GM12878 (cell line): ENCODE measurements at regions not wholly inside any gene's neighbourhood (a gene's known extent, or its start where the extent isn't known, plus 50 kb on each side); places are given as distances from the start of the nearest gene placed in this dataset.

Source experiments
- ATAC-seq: fragments of 200-7000 bp; cut with Tn5 transposase; 3 replicates; pipeline ENCODE4 v1.9.1; 2020; ENCODE audit warnings: mild to moderate bottlenecking, moderate library complexity
- BruUV-seq: library from RNA; stranded (reverse); fragments of 400-500 nt; replicated peaks from 2 replicates; lab custom pipeline; 2021; lab: Mats Ljungman, UMichigan
- CTCF ChIA-PET: fragments of 300-600 bp; sonication (Branson Sonifier 250); formaldehyde crosslinking; extraction: SDS; loops from one replicate; lab custom pipeline; 2021; ENCODE audit warnings: inconsistent platforms; lab: Yijun Ruan, JAX
- POLR2A ChIA-PET: fragments of 350-600 bp; formaldehyde crosslinking; extraction: SDS; loops from one replicate; lab custom pipeline; 2021; ENCODE audit warnings: inconsistent platforms; lab: Charles Lee
- RAD21 ChIA-PET: fragments of 300-600 bp; sonication (Branson Sonifier 250); formaldehyde crosslinking; loops from one replicate; lab custom pipeline; 2023; ENCODE audit warnings: antibody characterized with exemption; ENCODE audit not compliant: unreplicated experiment; lab: Charles Lee
- SMC1A ChIA-PET: fragments of 300-600 bp; sonication (Branson Sonifier 250); formaldehyde crosslinking; loops from one replicate; lab custom pipeline; 2023; ENCODE audit not compliant: unreplicated experiment, uncharacterized antibody; lab: Charles Lee
- DNase-seq: peaks from one replicate; pipeline ENCODE4 v3.0.0-alpha.2; 2011; ENCODE audit warnings: low read depth, low spot score
- FAIRE-seq: peaks from 3 replicates; lab custom pipeline; 2011; peaks lifted over from hg19 to GRCh38; lab: Jason Lieb, UNC
- H2AFZ ChIP-seq: 2 replicates; pipeline ENCODE4 v1.6.0; 2011; ENCODE audit warnings: low read depth, low read length, control low read depth; ENCODE audit not compliant: control insufficient read depth
- H3K27ac ChIP-seq: 2 replicates; pipeline ENCODE4 v1.5.1; 2011; ENCODE audit warnings: control low read depth; ENCODE audit not compliant: control insufficient read depth, insufficient read depth
- H3K27me3 ChIP-seq, 2 experiments: replicated peaks in 1 of 2; 2 replicates each; pipeline versions ENCODE4 v1.6.0 to v1.6.1; 2011; ENCODE audit warnings: low read length in 1 of 2; ENCODE audit not compliant: control insufficient read depth in 2 of 2, insufficient read depth in 2 of 2
- H3K36me3 ChIP-seq, 2 experiments: 2 replicates each; pipeline ENCODE4 v1.5.1; 2011; ENCODE audit warnings: low read length in 1 of 2; ENCODE audit not compliant: control insufficient read depth in 2 of 2, insufficient read depth in 2 of 2
- H3K4me1 ChIP-seq: 2 replicates; pipeline ENCODE4 v1.6.1; 2011; ENCODE audit warnings: mild to moderate bottlenecking, low read length, moderate library complexity, mixed read lengths; ENCODE audit not compliant: control insufficient read depth, insufficient read depth
- H3K4me2 ChIP-seq: 2 replicates; pipeline ENCODE4 v1.6.0; 2011; ENCODE audit warnings: control low read depth; ENCODE audit not compliant: control insufficient read depth, insufficient read depth
- H3K4me3 ChIP-seq: fragments of 200-600 bp; sonication (generic); 2 replicates; pipeline ENCODE4 v1.5.1; 2016
- H3K79me2 ChIP-seq: 2 replicates; pipeline ENCODE4 v1.6.0; 2011; ENCODE audit warnings: low read length; ENCODE audit not compliant: control insufficient read depth, insufficient read depth
- H3K9ac ChIP-seq: 2 replicates; pipeline ENCODE4 v1.8.0; 2011; ENCODE audit warnings: low read length, control low read depth, mixed read lengths; ENCODE audit not compliant: control insufficient read depth, insufficient read depth
- H3K9me3 ChIP-seq: replicated peaks from 3 replicates; pipeline ENCODE4 v1.5.1; 2011; ENCODE audit warnings: mild to moderate bottlenecking, low read length; ENCODE audit not compliant: control insufficient read depth, insufficient read depth
- H4K20me1 ChIP-seq: 2 replicates; pipeline ENCODE4 v1.6.0; 2011; ENCODE audit not compliant: control insufficient read depth, insufficient read depth
- ATF2 ChIP-seq: IDR thresholded peaks from 2 replicates; pipeline ENCODE4 v1.6.1; 2012; ENCODE audit warnings: low read length, inconsistent platforms
- BCLAF1 ChIP-seq: fragments of 450-650 bp; IDR thresholded peaks from 2 replicates; pipeline ENCODE4 v1.6.1; 2017; ENCODE audit warnings: antibody characterized with exemption, mild to moderate bottlenecking, moderate library complexity
- CBX5 ChIP-seq: sonication (generic); IDR thresholded peaks from 2 replicates; pipeline ENCODE4 v1.6.1; 2016; ENCODE audit warnings: low read depth, moderate library complexity, mild to moderate bottlenecking, inconsistent platforms
- CREB1 ChIP-seq: IDR thresholded peaks from 2 replicates; pipeline ENCODE4 v1.6.1; 2012; ENCODE audit warnings: low read depth, mild to moderate bottlenecking, inconsistent platforms
- EGR1 ChIP-seq, 2 experiments: IDR thresholded peaks; 1 replicate in 1 of 2; 2 replicates in 1 of 2; pipeline ENCODE4 v1.6.1; 2011 to 2012; ENCODE audit warnings: low read depth in 2 of 2, low read length in 2 of 2, borderline replicate concordance in 1 of 2, mild to moderate bottlenecking in 1 of 2, moderate library complexity in 1 of 2
- FOXK2 ChIP-seq: fragments of 450-650 bp; IDR thresholded peaks from 2 replicates; pipeline ENCODE4 v1.6.1; 2017; ENCODE audit warnings: mild to moderate bottlenecking, moderate library complexity
- GABPA ChIP-seq: IDR thresholded peaks from 2 replicates; pipeline ENCODE4 v1.6.1; 2014; ENCODE audit warnings: antibody characterized with exemption, low read depth, mild to moderate bottlenecking, inconsistent platforms
- GATAD2B ChIP-seq: fragments of 450-650 bp; conservative IDR thresholded peaks from 2 replicates; pipeline ENCODE4 v1.6.1; 2017; ENCODE audit warnings: low read depth, mild to moderate bottlenecking, moderate library complexity
- HDAC6 ChIP-seq: fragments of 200-600 bp; sonication (generic); IDR thresholded peaks from one replicate; pipeline ENCODE4 v1.8.0; 2017; ENCODE audit warnings: antibody characterized with exemption; ENCODE audit not compliant: unreplicated experiment
- NFYA ChIP-seq: IDR thresholded peaks from 2 replicates; pipeline ENCODE4 v1.6.1; 2011; ENCODE audit warnings: low read depth, mild to moderate bottlenecking, low read length, improper control_type of control experiment, borderline replicate concordance
- PAX8 ChIP-seq: fragments of 450-650 bp; IDR thresholded peaks from 2 replicates; pipeline ENCODE4 v1.6.1; 2017; ENCODE audit warnings: mild to moderate bottlenecking, moderate library complexity
- PML ChIP-seq: IDR thresholded peaks from 2 replicates; pipeline ENCODE4 v1.6.1; 2012; ENCODE audit warnings: low read length, inconsistent platforms
- TAF1 ChIP-seq: IDR thresholded peaks from 2 replicates; pipeline ENCODE4 v1.6.1; 2011; ENCODE audit warnings: mild to moderate bottlenecking, low read depth, low read length, borderline replicate concordance
- ZBED1 ChIP-seq: IDR thresholded peaks from 2 replicates; pipeline ENCODE4 v1.6.1; 2016; ENCODE audit warnings: borderline replicate concordance
- WGBS: methylation state at CpG from one replicate; pipeline ENCODE4 v1.1.6; 2016; ENCODE audit warnings: low lambda C conversion rate; ENCODE audit not compliant: insufficient replicate concordance, insufficient coverage; ENCODE audit errors: missing lambda C conversion rate; 5-methylcytosine and 5-hydroxymethylcytosine counted together
- in situ Hi-C: fragments of 300-500 bp; cut with MboI; formaldehyde crosslinking; loops from 9 replicates; pipeline ENCODE4 v1.14.3; 2018; ENCODE audit warnings: mixed read lengths
- intact Hi-C: fragments of 100-400 bp; cut with micrococcal nuclease; formaldehyde crosslinking; loops from one replicate; pipeline ENCODE4 v1.14.2; 2022; ENCODE audit not compliant: unreplicated experiment
- TF ChIP-seq, protein P1 (sequence below): IDR thresholded peaks from 2 replicates; pipeline ENCODE4 v1.6.1; 2012; ENCODE audit warnings: low read depth, low read length, improper control_type of control experiment

DNA sequence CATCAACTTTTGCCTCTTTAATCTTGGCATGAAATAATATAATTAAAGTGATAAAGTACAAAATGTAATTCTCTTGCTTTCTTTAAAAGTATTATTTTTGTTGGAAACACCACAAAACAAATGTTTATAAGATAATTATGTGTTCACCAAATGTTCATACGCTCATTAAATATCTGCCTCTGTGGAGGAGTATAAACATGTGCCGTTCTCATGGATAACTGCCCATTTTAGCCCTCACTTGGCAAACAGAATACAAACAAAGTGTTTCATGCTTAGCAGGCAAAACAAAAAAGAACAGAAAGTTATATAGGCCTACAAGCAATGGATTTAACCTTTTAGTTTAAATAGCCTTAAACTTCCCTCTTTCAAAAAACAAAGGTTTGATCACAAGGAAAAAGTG is 800.5 kb upstream of the DIAPH2 start:
- no peak overlapping the region for H3K4me2 ChIP-seq
- intact Hi-C loops = no loop called here
- DNase-seq = no peak
- BruUV-seq = no TSS peak
- no peak for ATAC-seq
- H3K27me3 ChIP-seq = no peaks in the 10 kb centered on the region
- ChIA-PET POLR2A (no interaction called here), CTCF (no interaction called here), RAD21 (no interaction called here), SMC1A (no interaction called here)
- no peak overlapping the region for H3K27ac ChIP-seq
- FAIRE-seq = no peak
- H2AFZ ChIP-seq = no peak overlapping the region
- in situ Hi-C loops = loop anchor here (10.0 kb wide), 1 partner anchor 59 kb away; no protein-coding TSS in a partner anchor
- TF ChIP-seq NFYA = no peak
- no peak for TF ChIP-seq FOXK2
- TF ChIP-seq GABPA = no peak
- no peak overlapping the region for H3K4me3 ChIP-seq
- 32% methylated on average over 2 of the region's 2 CpGs for WGBS
- H4K20me1 ChIP-seq = no peaks in the 10 kb centered on the region
- no peaks in the 10 kb centered on the region for H3K79me2 ChIP-seq
- no peaks in the 10 kb centered on the region for H3K4me1 ChIP-seq
- H3K9me3 ChIP-seq = no peaks in the 10 kb centered on the region
- H3K9ac ChIP-seq = no peak overlapping the region
- no peaks in the 10 kb centered on the region for H3K36me3 ChIP-seq

DNA sequence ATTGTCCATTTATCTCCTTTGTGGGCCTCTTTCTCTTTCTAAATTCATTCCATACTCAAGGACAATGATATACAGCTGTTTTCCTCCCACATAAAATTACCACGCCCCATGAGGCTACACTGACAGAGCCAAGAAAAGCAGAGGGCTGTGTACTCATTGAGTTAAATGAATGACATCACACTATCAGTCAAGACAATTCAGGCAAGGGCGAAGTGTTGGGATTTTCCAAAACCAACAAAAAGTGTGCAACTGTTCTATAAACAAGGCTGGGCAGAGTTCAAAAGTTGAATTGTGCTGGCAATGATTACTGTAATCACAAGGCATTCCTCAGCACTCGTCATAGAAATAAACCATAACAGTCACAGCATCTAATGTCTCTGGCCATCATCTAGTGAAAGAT is 799.6 kb upstream of the DIAPH2 start:
- H3K36me3 ChIP-seq = no peaks in the 10 kb centered on the region
- no peak overlapping the region for H2AFZ ChIP-seq
- H3K4me3 ChIP-seq = no peak overlapping the region
- ChIA-PET CTCF (no interaction called here), SMC1A (no interaction called here), POLR2A (no interaction called here), RAD21 (no interaction called here)
- H3K4me2 ChIP-seq = no peak overlapping the region
- no peak overlapping the region for H3K27ac ChIP-seq
- in situ Hi-C loops (loop anchor here (10.0 kb wide), 1 partner anchor 60 kb away; no protein-coding TSS in a partner anchor), intact Hi-C loops (no loop called here)
- no peaks in the 10 kb centered on the region for H4K20me1 ChIP-seq
- H3K9me3 ChIP-seq = no peaks in the 10 kb centered on the region
- H3K9ac ChIP-seq = no peak overlapping the region
- H3K27me3 ChIP-seq = no peaks in the 10 kb centered on the region
- ATAC-seq = no peak
- 2% methylated on average over 3 of the region's 3 CpGs for WGBS
- no peaks in the 10 kb centered on the region for H3K4me1 ChIP-seq
- FAIRE-seq = no peak
- no TSS peak for BruUV-seq
- DNase-seq = no peak
- no peaks in the 10 kb centered on the region for H3K79me2 ChIP-seq
- TF ChIP-seq HDAC6 (no peak), GATAD2B (no peak), EGR1 (IDR thresholded peaks at IDR 0.05; ENCODE audit: borderline replicate concordance in 1 of 2, low read depth in 2 of 2, low read length in 2 of 2) (no peak), TAF1 (no peak), CBX5 (no peak), BCLAF1 (no peak), PAX8 (no peak), ZBED1 (no peak), ATF2 (no peak), PML (no peak), CREB1 (no peak)
- TF ChIP-seq, protein P1, sequence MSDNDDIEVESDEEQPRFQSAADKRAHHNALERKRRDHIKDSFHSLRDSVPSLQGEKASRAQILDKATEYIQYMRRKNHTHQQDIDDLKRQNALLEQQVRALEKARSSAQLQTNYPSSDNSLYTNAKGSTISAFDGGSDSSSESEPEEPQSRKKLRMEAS = no peak
